WTC11 (cell line): ENCODE measurements at regions not wholly inside any gene's neighbourhood (a gene's known extent, or its start where the extent isn't known, plus 50 kb on each side); places are given as distances from the start of the nearest gene placed in this dataset.

ENCODE experiments used
- ATAC-seq: fragments of 200-7000 bp; cut with Tn5 transposase; 2 replicates; pipeline ENCODE4 v1.10.0; 2021; ENCODE audit warnings: mild to moderate bottlenecking, moderate library complexity
- CTCF ChIA-PET: fragments of 300-600 bp; sonication (Branson Sonifier 250); formaldehyde crosslinking; loops from one replicate; lab custom pipeline; 2021; ENCODE audit warnings: antibody characterized with exemption; lab: Charles Lee
- POLR2A ChIA-PET: fragments of 350-600 bp; sonication (Branson Sonifier 250); formaldehyde crosslinking; loops from one replicate; lab custom pipeline; 2021; ENCODE audit warnings: antibody characterized with exemption; lab: Charles Lee
- DNase-seq: peaks from one replicate; pipeline ENCODE4 v3.0.0; 2021; ENCODE audit warnings: low spot score
- H3K27ac Mint-ChIP-seq: 2 replicates; pipeline ENCODE4 v1.8.0; 2021; ENCODE audit warnings: mixed read lengths
- H3K27me3 Mint-ChIP-seq: 2 replicates; pipeline ENCODE4 v1.8.0; 2021; ENCODE audit warnings: low read depth, mild to moderate bottlenecking, moderate library complexity, mixed read lengths
- H3K36me3 Mint-ChIP-seq: 2 replicates; pipeline ENCODE4 v1.8.0; 2021; ENCODE audit warnings: mixed read lengths
- H3K4me1 Mint-ChIP-seq: 2 replicates; pipeline ENCODE4 v1.8.0; 2022; ENCODE audit warnings: mixed read lengths
- H3K4me3 Mint-ChIP-seq: 2 replicates; pipeline ENCODE4 v1.8.0; 2021; ENCODE audit warnings: mild to moderate bottlenecking, moderate library complexity, mixed read lengths
- H3K9me3 Mint-ChIP-seq: 2 replicates; pipeline ENCODE4 v1.8.0; 2021; ENCODE audit warnings: mixed read lengths
- ELF4 ChIP-seq: sonication (generic); formaldehyde crosslinking; IDR thresholded peaks from 2 replicates; pipeline ENCODE4 v1.8.1; 2022; ENCODE audit warnings: low read depth, mild to moderate bottlenecking, moderate library complexity, missing genetic modification reagents
- ETV6 ChIP-seq: sonication (generic); formaldehyde crosslinking; IDR thresholded peaks from 2 replicates; pipeline ENCODE4 v1.8.1; 2022; ENCODE audit warnings: mild to moderate bottlenecking, missing genetic modification reagents
- FOXK1 ChIP-seq: sonication (generic); formaldehyde crosslinking; IDR thresholded peaks from 2 replicates; pipeline ENCODE4 v1.8.0; 2022; ENCODE audit warnings: mild to moderate bottlenecking, moderate library complexity, missing genetic modification reagents
- JAZF1 ChIP-seq: fragments of 250-450 bp; sonication (Bioruptor Pico); IDR thresholded peaks from 2 replicates; pipeline ENCODE4 v1.9.0; 2021; ENCODE audit warnings: moderate library complexity, mild to moderate bottlenecking, inconsistent platforms
- MXD4 ChIP-seq: fragments of 250-450 bp; sonication (Bioruptor Pico); IDR thresholded peaks from 2 replicates; pipeline ENCODE4 v1.8.0; 2021; ENCODE audit warnings: mild to moderate bottlenecking, moderate library complexity, borderline replicate concordance
- NFATC4 ChIP-seq: fragments of 250-450 bp; sonication (Bioruptor Pico); IDR thresholded peaks from 2 replicates; pipeline ENCODE4 v1.9.0; 2021; ENCODE audit warnings: mild to moderate bottlenecking
- NFYB ChIP-seq: sonication (generic); formaldehyde crosslinking; conservative IDR thresholded peaks from 2 replicates; pipeline ENCODE4 v1.8.0; 2022; ENCODE audit warnings: low read depth, missing genetic modification reagents
- NR3C1 ChIP-seq: sonication (generic); formaldehyde crosslinking; conservative IDR thresholded peaks from 2 replicates; pipeline ENCODE4 v1.8.1; 2023; ENCODE audit warnings: low read depth, mild to moderate bottlenecking, missing genetic modification reagents
- OVOL2 ChIP-seq: fragments of 250-450 bp; sonication (Bioruptor Pico); IDR thresholded peaks from 2 replicates; pipeline ENCODE4 v1.9.0; 2021; ENCODE audit warnings: mild to moderate bottlenecking, borderline replicate concordance
- RORB ChIP-seq: fragments of 250-450 bp; sonication (Bioruptor Pico); IDR thresholded peaks from 2 replicates; pipeline ENCODE4 v1.9.0; 2021; ENCODE audit warnings: mild to moderate bottlenecking
- SMAD4 ChIP-seq: sonication (generic); formaldehyde crosslinking; IDR thresholded peaks from 2 replicates; pipeline ENCODE4 v1.8.0; 2022; ENCODE audit warnings: mild to moderate bottlenecking, missing genetic modification reagents
- TP53 ChIP-seq: sonication (generic); formaldehyde crosslinking; IDR thresholded peaks from 2 replicates; pipeline ENCODE4 v1.8.1; 2023; ENCODE audit warnings: mild to moderate bottlenecking, missing genetic modification reagents
- ZNF138 ChIP-seq: sonication (generic); formaldehyde crosslinking; conservative IDR thresholded peaks from 2 replicates; pipeline ENCODE4 v1.8.1; 2022; ENCODE audit warnings: mild to moderate bottlenecking, moderate library complexity, missing genetic modification reagents
- ZNF317 ChIP-seq: sonication (generic); formaldehyde crosslinking; IDR thresholded peaks from 2 replicates; pipeline ENCODE4 v1.8.1; 2023; ENCODE audit warnings: low read depth, mild to moderate bottlenecking, moderate library complexity, missing genetic modification reagents, borderline replicate concordance
- ZNF416 ChIP-seq: fragments of 250-450 bp; sonication (Bioruptor Pico); IDR thresholded peaks from 2 replicates; pipeline ENCODE4 v1.9.0; 2021; ENCODE audit warnings: mild to moderate bottlenecking, inconsistent platforms
- ZNF671 ChIP-seq: fragments of 250-450 bp; sonication (Bioruptor Pico); IDR thresholded peaks from 2 replicates; pipeline ENCODE4 v1.8.0; 2021; ENCODE audit warnings: mild to moderate bottlenecking
- TF ChIP-seq, protein P1 (sequence below): fragments of 250-450 bp; sonication (Bioruptor Pico); conservative IDR thresholded peaks from 2 replicates; pipeline ENCODE4 v1.9.0; 2021; ENCODE audit warnings: mild to moderate bottlenecking
- TF ChIP-seq, protein P2 (sequence below): sonication (generic); formaldehyde crosslinking; IDR thresholded peaks from 2 replicates; pipeline ENCODE4 v1.8.1; 2023; ENCODE audit warnings: mild to moderate bottlenecking, missing genetic modification reagents, moderate library complexity
- TF ChIP-seq, protein P3 (sequence below): fragments of 250-450 bp; sonication (Bioruptor Pico); IDR thresholded peaks from 2 replicates; pipeline ENCODE4 v2.1.2; 2022; ENCODE audit warnings: mild to moderate bottlenecking, moderate library complexity
- TF ChIP-seq, protein P4 (sequence below): sonication (generic); formaldehyde crosslinking; IDR thresholded peaks from 2 replicates; pipeline ENCODE4 v1.8.1; 2022; ENCODE audit warnings: low read depth, mild to moderate bottlenecking, moderate library complexity, missing genetic modification reagents, borderline replicate concordance
- TF ChIP-seq, protein P5 (sequence below): sonication (generic); formaldehyde crosslinking; IDR thresholded peaks from 2 replicates; pipeline ENCODE4 v1.8.1; 2023; ENCODE audit warnings: mild to moderate bottlenecking, missing genetic modification reagents
- TF ChIP-seq, protein P6 (sequence below): sonication (generic); formaldehyde crosslinking; conservative IDR thresholded peaks from 2 replicates; pipeline ENCODE4 v1.8.1; 2022; ENCODE audit warnings: mild to moderate bottlenecking, missing genetic modification reagents
- TF ChIP-seq, protein P7 (sequence below): sonication (generic); formaldehyde crosslinking; IDR thresholded peaks from 2 replicates; pipeline ENCODE4 v1.8.1; 2023; ENCODE audit warnings: mild to moderate bottlenecking, missing genetic modification reagents, moderate library complexity
- TF ChIP-seq, protein P8 (sequence below): sonication (generic); formaldehyde crosslinking; IDR thresholded peaks from 2 replicates; pipeline ENCODE4 v1.8.0; 2022; ENCODE audit warnings: mild to moderate bottlenecking, missing genetic modification reagents

DNA sequence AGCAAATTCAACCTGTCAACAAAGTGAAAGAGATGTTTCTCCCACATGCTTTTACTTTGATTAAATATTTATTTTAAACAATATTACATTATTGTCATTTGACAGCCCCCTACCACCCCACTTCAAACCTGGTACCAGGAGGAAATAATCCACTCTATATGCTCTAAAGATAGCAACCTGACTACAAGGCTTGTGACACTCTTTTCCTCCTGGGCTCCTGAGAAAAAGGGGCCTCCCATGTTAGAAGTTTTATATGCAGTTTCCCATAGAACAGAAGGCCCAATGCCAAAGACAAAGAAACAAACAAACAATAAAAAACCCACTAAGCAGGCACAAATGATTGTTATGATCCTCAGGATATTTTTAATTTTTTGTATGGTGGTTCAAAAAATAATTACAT is 73.6 kb downstream of the RPS29 start (continued):
- TF ChIP-seq, protein P1, sequence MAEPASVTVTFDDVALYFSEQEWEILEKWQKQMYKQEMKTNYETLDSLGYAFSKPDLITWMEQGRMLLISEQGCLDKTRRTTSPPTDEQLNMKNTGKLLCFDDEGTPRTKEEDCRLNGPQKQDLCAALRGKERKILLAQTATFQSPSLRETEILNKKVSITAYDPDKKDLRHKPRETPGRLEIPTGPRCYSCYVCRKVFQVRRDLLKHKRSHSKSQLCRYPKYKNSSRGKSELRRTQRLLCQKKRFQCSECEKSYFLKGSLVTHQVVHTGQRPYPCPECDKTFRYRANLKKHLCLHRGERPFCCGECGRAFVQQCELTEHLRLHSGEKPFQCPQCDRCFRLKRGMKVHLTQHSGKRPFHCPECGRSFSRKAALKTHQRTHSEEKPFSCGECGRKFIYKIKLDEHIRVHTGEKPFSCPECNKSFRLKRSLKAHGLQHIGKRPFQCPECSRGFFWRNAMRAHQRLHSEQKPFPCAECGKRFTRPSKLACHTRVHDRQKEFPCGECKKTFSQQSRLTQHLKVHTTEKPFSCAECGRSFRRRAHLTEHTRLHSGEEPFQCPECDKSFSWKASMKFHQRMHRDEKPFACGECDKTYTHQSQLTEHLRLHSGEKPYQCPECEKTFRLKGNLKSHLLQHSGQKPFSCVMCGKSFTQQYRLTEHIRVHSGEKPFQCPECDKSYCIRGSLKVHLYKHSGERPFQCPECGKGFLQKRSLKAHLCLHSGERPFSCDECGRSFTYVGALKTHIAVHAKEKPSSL (CRISPR knock-in tag) = no peak
- TF ChIP-seq ZNF671 (CRISPR knock-in tag) = no peak
- TF ChIP-seq, protein P2, sequence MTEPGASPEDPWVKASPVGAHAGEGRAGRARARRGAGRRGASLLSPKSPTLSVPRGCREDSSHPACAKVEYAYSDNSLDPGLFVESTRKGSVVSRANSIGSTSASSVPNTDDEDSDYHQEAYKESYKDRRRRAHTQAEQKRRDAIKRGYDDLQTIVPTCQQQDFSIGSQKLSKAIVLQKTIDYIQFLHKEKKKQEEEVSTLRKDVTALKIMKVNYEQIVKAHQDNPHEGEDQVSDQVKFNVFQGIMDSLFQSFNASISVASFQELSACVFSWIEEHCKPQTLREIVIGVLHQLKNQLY (CRISPR knock-in tag) = no peak
- TF ChIP-seq MXD4 (CRISPR knock-in tag) = no peak
- TF ChIP-seq TP53 (CRISPR knock-in tag) = no peak
- TF ChIP-seq NFYB (CRISPR knock-in tag) = no peak
- no peak for TF ChIP-seq OVOL2 (CRISPR knock-in tag)
- TF ChIP-seq, protein P3, sequence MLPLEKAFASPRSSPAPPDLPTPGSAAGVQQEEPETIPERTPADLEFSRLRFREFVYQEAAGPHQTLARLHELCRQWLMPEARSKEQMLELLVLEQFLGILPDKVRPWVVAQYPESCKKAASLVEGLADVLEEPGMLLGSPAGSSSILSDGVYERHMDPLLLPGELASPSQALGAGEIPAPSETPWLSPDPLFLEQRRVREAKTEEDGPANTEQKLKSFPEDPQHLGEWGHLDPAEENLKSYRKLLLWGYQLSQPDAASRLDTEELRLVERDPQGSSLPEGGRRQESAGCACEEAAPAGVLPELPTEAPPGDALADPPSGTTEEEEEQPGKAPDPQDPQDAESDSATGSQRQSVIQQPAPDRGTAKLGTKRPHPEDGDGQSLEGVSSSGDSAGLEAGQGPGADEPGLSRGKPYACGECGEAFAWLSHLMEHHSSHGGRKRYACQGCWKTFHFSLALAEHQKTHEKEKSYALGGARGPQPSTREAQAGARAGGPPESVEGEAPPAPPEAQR (CRISPR knock-in tag) = no peak
- TF ChIP-seq, protein P4, sequence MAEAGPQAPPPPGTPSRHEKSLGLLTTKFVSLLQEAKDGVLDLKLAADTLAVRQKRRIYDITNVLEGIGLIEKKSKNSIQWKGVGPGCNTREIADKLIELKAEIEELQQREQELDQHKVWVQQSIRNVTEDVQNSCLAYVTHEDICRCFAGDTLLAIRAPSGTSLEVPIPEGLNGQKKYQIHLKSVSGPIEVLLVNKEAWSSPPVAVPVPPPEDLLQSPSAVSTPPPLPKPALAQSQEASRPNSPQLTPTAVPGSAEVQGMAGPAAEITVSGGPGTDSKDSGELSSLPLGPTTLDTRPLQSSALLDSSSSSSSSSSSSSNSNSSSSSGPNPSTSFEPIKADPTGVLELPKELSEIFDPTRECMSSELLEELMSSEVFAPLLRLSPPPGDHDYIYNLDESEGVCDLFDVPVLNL (CRISPR knock-in tag) = no peak

DNA sequence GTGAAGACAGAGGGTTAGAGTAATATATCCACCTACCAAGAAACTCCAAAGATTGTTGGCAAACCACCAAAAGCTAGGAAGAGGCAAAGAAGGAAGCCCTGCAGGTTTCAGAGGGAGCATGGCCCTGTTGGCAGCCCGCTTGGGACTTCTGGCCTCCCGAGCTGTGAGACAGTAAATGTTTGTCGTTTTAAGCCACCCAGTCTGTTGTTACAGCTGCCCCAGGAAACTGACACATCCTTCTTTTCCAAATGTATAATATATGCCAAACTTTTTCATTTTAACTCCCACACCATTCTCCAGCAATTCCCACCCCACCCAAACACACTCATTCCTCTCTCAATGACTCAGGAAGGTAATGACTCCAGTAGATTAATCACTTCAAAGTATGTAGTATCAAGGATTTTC is 74.0 kb downstream of the RPS29 start:
- TF ChIP-seq, protein P5, sequence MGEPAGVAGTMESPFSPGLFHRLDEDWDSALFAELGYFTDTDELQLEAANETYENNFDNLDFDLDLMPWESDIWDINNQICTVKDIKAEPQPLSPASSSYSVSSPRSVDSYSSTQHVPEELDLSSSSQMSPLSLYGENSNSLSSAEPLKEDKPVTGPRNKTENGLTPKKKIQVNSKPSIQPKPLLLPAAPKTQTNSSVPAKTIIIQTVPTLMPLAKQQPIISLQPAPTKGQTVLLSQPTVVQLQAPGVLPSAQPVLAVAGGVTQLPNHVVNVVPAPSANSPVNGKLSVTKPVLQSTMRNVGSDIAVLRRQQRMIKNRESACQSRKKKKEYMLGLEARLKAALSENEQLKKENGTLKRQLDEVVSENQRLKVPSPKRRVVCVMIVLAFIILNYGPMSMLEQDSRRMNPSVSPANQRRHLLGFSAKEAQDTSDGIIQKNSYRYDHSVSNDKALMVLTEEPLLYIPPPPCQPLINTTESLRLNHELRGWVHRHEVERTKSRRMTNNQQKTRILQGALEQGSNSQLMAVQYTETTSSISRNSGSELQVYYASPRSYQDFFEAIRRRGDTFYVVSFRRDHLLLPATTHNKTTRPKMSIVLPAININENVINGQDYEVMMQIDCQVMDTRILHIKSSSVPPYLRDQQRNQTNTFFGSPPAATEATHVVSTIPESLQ (CRISPR knock-in tag) = no peak
- TF ChIP-seq ZNF317 (CRISPR knock-in tag) = no peak
- no peak for TF ChIP-seq MXD4 (CRISPR knock-in tag)
- TF ChIP-seq, protein P6, sequence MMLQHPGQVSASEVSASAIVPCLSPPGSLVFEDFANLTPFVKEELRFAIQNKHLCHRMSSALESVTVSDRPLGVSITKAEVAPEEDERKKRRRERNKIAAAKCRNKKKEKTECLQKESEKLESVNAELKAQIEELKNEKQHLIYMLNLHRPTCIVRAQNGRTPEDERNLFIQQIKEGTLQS (CRISPR knock-in tag) = no peak
- TF ChIP-seq RORB (CRISPR knock-in tag) = no peak
- no peak for TF ChIP-seq FOXK1 (CRISPR knock-in tag)
- no peak for TF ChIP-seq NR3C1
- TF ChIP-seq NFATC4 (CRISPR knock-in tag) = no peak
- no peak for TF ChIP-seq ZNF416 (CRISPR knock-in tag)
- no peak for TF ChIP-seq OVOL2 (CRISPR knock-in tag)
- TF ChIP-seq JAZF1 (CRISPR knock-in tag) = no peak
- TF ChIP-seq ELF4 (CRISPR knock-in tag) = no peak
- TF ChIP-seq, protein P7, sequence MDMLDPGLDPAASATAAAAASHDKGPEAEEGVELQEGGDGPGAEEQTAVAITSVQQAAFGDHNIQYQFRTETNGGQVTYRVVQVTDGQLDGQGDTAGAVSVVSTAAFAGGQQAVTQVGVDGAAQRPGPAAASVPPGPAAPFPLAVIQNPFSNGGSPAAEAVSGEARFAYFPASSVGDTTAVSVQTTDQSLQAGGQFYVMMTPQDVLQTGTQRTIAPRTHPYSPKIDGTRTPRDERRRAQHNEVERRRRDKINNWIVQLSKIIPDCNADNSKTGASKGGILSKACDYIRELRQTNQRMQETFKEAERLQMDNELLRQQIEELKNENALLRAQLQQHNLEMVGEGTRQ (CRISPR knock-in tag) = no peak
- TF ChIP-seq, protein P8, sequence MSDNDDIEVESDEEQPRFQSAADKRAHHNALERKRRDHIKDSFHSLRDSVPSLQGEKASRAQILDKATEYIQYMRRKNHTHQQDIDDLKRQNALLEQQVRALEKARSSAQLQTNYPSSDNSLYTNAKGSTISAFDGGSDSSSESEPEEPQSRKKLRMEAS (CRISPR knock-in tag) = no peak
- no peak for TF ChIP-seq SMAD4 (CRISPR knock-in tag)
- TF ChIP-seq ZNF138 (CRISPR knock-in tag) = no peak
- TF ChIP-seq ETV6 = no peak
- no peak overlapping the region for H3K27ac Mint-ChIP-seq
- peaks cover under 1% of the 10 kb centered on the region for H3K4me1 Mint-ChIP-seq
- DNase-seq (no peak), ATAC-seq (no peak)
- H3K4me3 Mint-ChIP-seq = no peak overlapping the region
- ChIA-PET CTCF (no interaction called here), POLR2A (no interaction called here)
- H3K36me3 Mint-ChIP-seq = peaks cover 4% of the 10 kb centered on the region; the same call in 1 of the 2 replicates
- peaks cover 14% of the 10 kb centered on the region for H3K27me3 Mint-ChIP-seq
- peaks cover 18% of the 10 kb centered on the region for H3K9me3 Mint-ChIP-seq
